CD1c-positive myeloid dendritic cell (primary cell): ENCODE measurements at regions not wholly inside any gene's neighbourhood (a gene's known extent, or its start where the extent isn't known, plus 50 kb on each side); places are given as distances from the start of the nearest gene placed in this dataset.

Experiments used
- DNase-seq: peaks from one replicate; pipeline ENCODE4 v3.0.0-alpha.2; 2016; ENCODE audit errors: extremely low spot score

GRCh38 chr1:187091666-187092065 is 262.9 kb downstream of the PLA2G4A start:
- DNase-seq, result no peak

GRCh38 chr1:187092104-187092503 is 263.4 kb downstream of the PLA2G4A start:
- no peak for DNase-seq

- no peak for DNase-seq
These were observed 267.9 kb downstream of the PLA2G4A start for GRCh38 chr1:187096689-187097088.

GRCh38 chr1:187110351-187110750 is 281.6 kb downstream of the PLA2G4A start:
- no peak for DNase-seq

GRCh38 chr1:187114792-187115191 is 286.0 kb downstream of the PLA2G4A start:
- DNase-seq, result no peak

- DNase-seq, result no peak
These were observed 292.9 kb downstream of the PLA2G4A start for GRCh38 chr1:187121661-187122060.

- no peak for DNase-seq
These were observed 293.8 kb downstream of the PLA2G4A start for GRCh38 chr1:187122566-187122965.

GRCh38 chr1:187129132-187129531 is 300.4 kb downstream of the PLA2G4A start:
- DNase-seq, result no peak

- no peak for DNase-seq
These were observed 315.0 kb downstream of the PLA2G4A start for GRCh38 chr1:187143783-187144182.

GRCh38 chr1:187146388-187146787 is 317.6 kb downstream of the PLA2G4A start:
- no peak for DNase-seq

GRCh38 chr1:187151555-187151954 is 322.8 kb downstream of the PLA2G4A start:
- no peak for DNase-seq

- no peak for DNase-seq
These were observed 324.3 kb downstream of the PLA2G4A start for GRCh38 chr1:187153047-187153446.

- no peak for DNase-seq
These were observed 328.4 kb downstream of the PLA2G4A start for GRCh38 chr1:187157115-187157514.

GRCh38 chr1:187157552-187157951 is 328.8 kb downstream of the PLA2G4A start:
- no peak for DNase-seq

GRCh38 chr1:187167555-187167954 is 338.8 kb downstream of the PLA2G4A start:
- no peak for DNase-seq

GRCh38 chr1:187168297-187168696 is 339.5 kb downstream of the PLA2G4A start:
- DNase-seq, result no peak

- DNase-seq, result no peak
These were observed 356.6 kb downstream of the PLA2G4A start for GRCh38 chr1:187185389-187185788.

GRCh38 chr1:187197685-187198084 is 368.9 kb downstream of the PLA2G4A start:
- DNase-seq, result no peak

- DNase-seq, result no peak
These were observed 374.5 kb downstream of the PLA2G4A start for GRCh38 chr1:187203257-187203656.

GRCh38 chr1:187212377-187212776 is 383.6 kb downstream of the PLA2G4A start:
- no peak for DNase-seq

- DNase-seq, result no peak
These were observed 397.6 kb downstream of the PLA2G4A start for GRCh38 chr1:187226396-187226795.

GRCh38 chr1:187228790-187229189 is 400.0 kb downstream of the PLA2G4A start:
- no peak for DNase-seq

- no peak for DNase-seq
These were observed 400.7 kb downstream of the PLA2G4A start for GRCh38 chr1:187229496-187229895.

GRCh38 chr1:187234706-187235105 is 406.0 kb downstream of the PLA2G4A start:
- DNase-seq, result no peak

GRCh38 chr1:187236199-187236598 is 407.4 kb downstream of the PLA2G4A start:
- no peak for DNase-seq
